Muscle layer of colon (tissue), 2 donors: ENCODE measurements at regions not wholly inside any gene's neighbourhood (a gene's known extent, or its start where the extent isn't known, plus 50 kb on each side); places are given as distances from the start of the nearest gene placed in this dataset.
"Not testable (repeated sequence)": the region's sequence is repeated elsewhere in the genome, so short reads cannot be mapped to it uniquely, and the experiment has no call there.

ENCODE experiments used
- H3K27ac ChIP-seq: one replicate; pipeline ENCODE4 v1.7.0; 2013; ENCODE audit warnings: low read depth, mild to moderate bottlenecking, low read length, moderate library complexity
- H3K27me3 ChIP-seq, 2 donors: one replicate each; pipeline ENCODE4 v1.7.0; 2013; ENCODE audit warnings: low read length in 2 of 2, mild to moderate bottlenecking in 2 of 2; ENCODE audit not compliant: insufficient read depth in 2 of 2, control insufficient read depth in 1 of 2
- H3K36me3 ChIP-seq: one replicate; pipeline ENCODE4 v1.7.0; 2013; ENCODE audit warnings: mild to moderate bottlenecking, low read length; ENCODE audit not compliant: insufficient read depth
- H3K4me1 ChIP-seq: one replicate; pipeline ENCODE4 v1.7.0; 2013; ENCODE audit warnings: mild to moderate bottlenecking, low read length; ENCODE audit not compliant: insufficient read depth
- H3K4me3 ChIP-seq, 2 donors: one replicate each; pipeline ENCODE4 v1.7.0; 2013; ENCODE audit warnings: low read length in 2 of 2, low read depth in 1 of 2, mild to moderate bottlenecking in 1 of 2, moderate library complexity in 1 of 2
- H3K9ac ChIP-seq: one replicate; pipeline ENCODE4 v1.7.0; 2013; ENCODE audit warnings: low read length
- H3K9me3 ChIP-seq: one replicate; pipeline ENCODE4 v1.7.0; 2013; ENCODE audit warnings: mild to moderate bottlenecking, low read length
- donor health status: abdominal sarcoma.
- donor health status: Adenocarcinoma of cecum.

- Histone ChIP-seq H3K27me3 (no peaks in the 10 kb centered on the region), H3K4me3 (no peak overlapping the region), H3K4me1 (no peaks in the 10 kb centered on the region), H3K27ac (no peak overlapping the region), H3K36me3 (no peaks in the 10 kb centered on the region), H3K9ac (no peak overlapping the region), H3K9me3 (no peaks in the 10 kb centered on the region)
Measured at GRCh38 chr17:52604105-52604504, 445.6 kb upstream of the CA10 start.

GRCh38 chr17:52597452-52598215 lies 439.1 kb upstream of the CA10 start:
- H3K27ac ChIP-seq, H3K4me3 ChIP-seq, H3K9me3 ChIP-seq, H3K9ac ChIP-seq, H3K27me3 ChIP-seq, H3K36me3 ChIP-seq, H3K4me1 ChIP-seq: not testable (repeated sequence)

- Histone ChIP-seq H3K27ac (no peak overlapping the region), H3K9ac (no peak overlapping the region), H3K4me1 (no peaks in the 10 kb centered on the region), H3K9me3 (no peaks in the 10 kb centered on the region), H3K4me3 (no peak overlapping the region), H3K36me3 (no peaks in the 10 kb centered on the region), H3K27me3 (no peaks in the 10 kb centered on the region)
Measured at GRCh38 chr17:52594516-52594915, 436.0 kb upstream of the CA10 start.

- no peaks in the 10 kb centered on the region for H3K27me3 ChIP-seq
- H3K27ac ChIP-seq = no peak overlapping the region
- H3K9ac ChIP-seq = no peak overlapping the region
- H3K36me3 ChIP-seq = no peaks in the 10 kb centered on the region
- H3K4me1 ChIP-seq = no peaks in the 10 kb centered on the region
- H3K4me3 ChIP-seq = no peak overlapping the region
- H3K9me3 ChIP-seq = no peaks in the 10 kb centered on the region
Measured at GRCh38 chr17:52546990-52547389, 388.5 kb upstream of the CA10 start.

- Histone ChIP-seq H3K27me3 (no peaks in the 10 kb centered on the region), H3K36me3 (no peaks in the 10 kb centered on the region), H3K4me1 (no peaks in the 10 kb centered on the region), H3K9me3 (no peaks in the 10 kb centered on the region), H3K27ac (no peak overlapping the region), H3K9ac (no peak overlapping the region), H3K4me3 (no peak overlapping the region)
Measured at GRCh38 chr17:52546493-52546892, 388.0 kb upstream of the CA10 start.

GRCh38 chr17:52537421-52537820 lies 378.9 kb upstream of the CA10 start:
- H3K4me3 ChIP-seq = no peak overlapping the region
- H3K9me3 ChIP-seq = no peaks in the 10 kb centered on the region
- no peaks in the 10 kb centered on the region for H3K36me3 ChIP-seq
- H3K27me3 ChIP-seq = no peaks in the 10 kb centered on the region
- H3K9ac ChIP-seq = no peak overlapping the region
- no peaks in the 10 kb centered on the region for H3K4me1 ChIP-seq
- H3K27ac ChIP-seq = no peak overlapping the region

- no peaks in the 10 kb centered on the region for H3K36me3 ChIP-seq
- no peaks in the 10 kb centered on the region for H3K4me1 ChIP-seq
- no peak overlapping the region for H3K9ac ChIP-seq
- no peak overlapping the region for H3K27ac ChIP-seq
- no peak overlapping the region for H3K4me3 ChIP-seq
- H3K9me3 ChIP-seq = no peaks in the 10 kb centered on the region
- H3K27me3 ChIP-seq = no peaks in the 10 kb centered on the region
Measured at GRCh38 chr17:52536489-52536888, 378.0 kb upstream of the CA10 start.

GRCh38 chr17:52532373-52532772 lies 373.9 kb upstream of the CA10 start:
- Histone ChIP-seq H3K9ac (no peak overlapping the region), H3K4me1 (no peaks in the 10 kb centered on the region), H3K27ac (no peak overlapping the region), H3K27me3 (no peaks in the 10 kb centered on the region), H3K9me3 (no peaks in the 10 kb centered on the region), H3K36me3 (no peaks in the 10 kb centered on the region), H3K4me3 (no peak overlapping the region)

- Histone ChIP-seq H3K9ac (no peak overlapping the region), H3K4me1 (no peaks in the 10 kb centered on the region), H3K9me3 (no peaks in the 10 kb centered on the region), H3K4me3 (no peak overlapping the region), H3K27ac (no peak overlapping the region), H3K27me3 (no peaks in the 10 kb centered on the region), H3K36me3 (no peaks in the 10 kb centered on the region)
Measured at GRCh38 chr17:52524096-52524637, 365.7 kb upstream of the CA10 start.

- Histone ChIP-seq H3K9ac (no peak overlapping the region), H3K27ac (no peak overlapping the region), H3K27me3 (no peaks in the 10 kb centered on the region), H3K4me3 (no peak overlapping the region), H3K9me3 (no peaks in the 10 kb centered on the region), H3K36me3 (no peaks in the 10 kb centered on the region), H3K4me1 (no peaks in the 10 kb centered on the region)
Measured at GRCh38 chr17:52517176-52517575, 358.7 kb upstream of the CA10 start.

- Histone ChIP-seq H3K4me3 (no peak overlapping the region), H3K36me3 (no peaks in the 10 kb centered on the region), H3K27ac (no peak overlapping the region), H3K4me1 (no peaks in the 10 kb centered on the region), H3K27me3 (no peaks in the 10 kb centered on the region), H3K9ac (no peak overlapping the region), H3K9me3 (no peaks in the 10 kb centered on the region)
Measured at GRCh38 chr17:52515927-52516326, 357.4 kb upstream of the CA10 start.

GRCh38 chr17:52505601-52506000 lies 347.1 kb upstream of the CA10 start:
- H3K36me3 ChIP-seq = no peaks in the 10 kb centered on the region
- no peak overlapping the region for H3K27ac ChIP-seq
- H3K9ac ChIP-seq = no peak overlapping the region
- no peak overlapping the region for H3K4me3 ChIP-seq
- H3K9me3 ChIP-seq = no peaks in the 10 kb centered on the region
- H3K4me1 ChIP-seq = no peaks in the 10 kb centered on the region
- no peaks in the 10 kb centered on the region for H3K27me3 ChIP-seq
